Choroid plexus epithelial cell (primary cell): ENCODE measurements at regions not wholly inside any gene's neighbourhood (a gene's known extent, or its start where the extent isn't known, plus 50 kb on each side); places are given as distances from the start of the nearest gene placed in this dataset.
A peak's percentile ranks its signal among the peaks of the same experiment; 100 is the strongest.

Experiments
- DNase-seq: peaks from one replicate; pipeline ENCODE4 v3.0.0-alpha.2; 2010; ENCODE audit warnings: low read depth
- H3K4me3 ChIP-seq: 2 replicates; pipeline ENCODE4 v1.5.1; 2011; ENCODE audit warnings: low read depth, mild to moderate bottlenecking, control low read depth, low read length, moderate library complexity
- TF ChIP-seq, protein P1 (sequence below): conservative IDR thresholded peaks from 2 replicates; pipeline ENCODE4 v1.5.1; 2011; ENCODE audit warnings: low read depth, mild to moderate bottlenecking, control low read depth, inconsistent platforms, low read length, moderate library complexity

DNA sequence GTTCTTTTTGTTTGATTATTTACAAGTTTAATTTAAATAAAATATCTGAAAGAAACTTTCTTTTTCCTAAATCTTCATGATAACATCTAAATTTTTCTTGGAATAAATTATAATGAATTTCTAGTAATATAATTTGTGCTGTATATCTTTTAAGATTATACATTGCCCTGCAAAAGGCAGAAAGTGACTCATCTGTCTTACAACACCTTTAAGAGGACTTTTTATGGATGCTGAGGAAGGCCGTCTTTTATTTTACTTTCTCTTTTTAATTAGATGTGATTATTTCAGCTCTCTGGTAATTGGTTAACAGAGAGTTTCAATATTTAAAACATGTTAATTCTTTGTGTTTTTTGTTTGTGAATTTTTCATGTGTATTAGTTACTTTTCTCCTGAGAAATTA, 598.4 kb downstream of the RPL10L start:
- TF ChIP-seq, protein P1, sequence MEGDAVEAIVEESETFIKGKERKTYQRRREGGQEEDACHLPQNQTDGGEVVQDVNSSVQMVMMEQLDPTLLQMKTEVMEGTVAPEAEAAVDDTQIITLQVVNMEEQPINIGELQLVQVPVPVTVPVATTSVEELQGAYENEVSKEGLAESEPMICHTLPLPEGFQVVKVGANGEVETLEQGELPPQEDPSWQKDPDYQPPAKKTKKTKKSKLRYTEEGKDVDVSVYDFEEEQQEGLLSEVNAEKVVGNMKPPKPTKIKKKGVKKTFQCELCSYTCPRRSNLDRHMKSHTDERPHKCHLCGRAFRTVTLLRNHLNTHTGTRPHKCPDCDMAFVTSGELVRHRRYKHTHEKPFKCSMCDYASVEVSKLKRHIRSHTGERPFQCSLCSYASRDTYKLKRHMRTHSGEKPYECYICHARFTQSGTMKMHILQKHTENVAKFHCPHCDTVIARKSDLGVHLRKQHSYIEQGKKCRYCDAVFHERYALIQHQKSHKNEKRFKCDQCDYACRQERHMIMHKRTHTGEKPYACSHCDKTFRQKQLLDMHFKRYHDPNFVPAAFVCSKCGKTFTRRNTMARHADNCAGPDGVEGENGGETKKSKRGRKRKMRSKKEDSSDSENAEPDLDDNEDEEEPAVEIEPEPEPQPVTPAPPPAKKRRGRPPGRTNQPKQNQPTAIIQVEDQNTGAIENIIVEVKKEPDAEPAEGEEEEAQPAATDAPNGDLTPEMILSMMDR = no peak
- peak; percentile 3 for DNase-seq
- no peak overlapping the region for H3K4me3 ChIP-seq

DNA sequence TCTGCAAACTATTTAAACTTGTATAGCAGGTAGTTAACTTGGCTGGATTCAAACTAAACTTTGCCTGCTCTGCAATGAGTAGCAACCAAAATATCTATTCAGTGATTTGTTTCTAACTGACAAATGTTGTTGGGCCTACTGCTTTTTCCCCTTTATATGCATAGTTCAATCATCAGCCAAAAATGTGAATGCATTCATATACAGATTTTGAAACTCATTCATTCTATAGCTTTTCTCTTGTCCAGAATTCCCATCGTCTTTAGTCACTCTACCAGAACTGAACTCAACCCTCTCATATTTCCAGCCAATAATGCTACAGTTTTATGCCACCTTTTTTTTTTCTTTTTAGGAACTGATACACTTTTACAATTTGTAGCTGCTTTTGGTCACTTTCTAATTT, 599.8 kb downstream of the RPL10L start:
- no peak for DNase-seq
- H3K4me3 ChIP-seq = no peak overlapping the region
- TF ChIP-seq, protein P1 = no peak

DNA sequence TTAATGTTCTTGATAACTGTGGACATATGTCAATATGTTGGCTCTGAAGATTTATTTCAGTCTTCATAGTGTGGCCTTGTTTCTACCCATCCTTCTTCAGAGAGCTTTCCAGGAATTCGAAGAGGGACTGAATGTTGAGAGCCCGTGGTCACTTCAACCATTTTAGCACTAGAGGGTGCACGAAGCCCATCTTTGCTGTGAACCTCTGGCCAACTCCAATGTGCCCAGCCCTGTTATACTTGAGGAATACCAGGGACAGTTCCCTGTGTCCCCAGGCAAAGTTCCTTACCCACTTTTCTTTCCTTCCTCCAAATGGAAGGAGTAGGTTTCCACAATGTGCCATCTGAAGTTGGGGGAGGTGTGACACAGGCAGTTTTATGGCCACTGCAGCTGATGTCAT, 603.5 kb downstream of the RPL10L start:
- TF ChIP-seq, protein P1 = peak; percentile 61
- H3K4me3 ChIP-seq = no peak overlapping the region
- peak; percentile 20 for DNase-seq

DNA sequence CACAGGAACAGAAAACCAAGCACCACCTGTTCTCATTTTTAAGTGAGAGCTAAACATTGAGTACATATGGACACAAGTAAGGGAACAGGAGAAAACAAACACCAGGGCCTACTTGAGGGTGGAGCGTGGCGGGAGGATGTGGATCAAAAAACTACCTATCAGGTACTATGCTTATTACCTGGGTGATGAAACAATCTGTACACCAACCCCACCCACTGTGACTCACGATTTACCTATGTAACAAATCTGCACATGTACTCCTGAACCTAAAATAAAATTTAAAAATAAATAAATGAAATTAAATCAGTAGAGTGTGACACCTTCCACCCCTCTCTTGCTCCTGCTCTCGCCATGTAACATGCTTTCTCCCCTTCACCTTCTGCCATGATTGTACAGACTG, 615.5 kb downstream of the RPL10L start:
- H3K4me3 ChIP-seq = no peak overlapping the region
- DNase-seq = no peak
- TF ChIP-seq, protein P1 = no peak

DNA sequence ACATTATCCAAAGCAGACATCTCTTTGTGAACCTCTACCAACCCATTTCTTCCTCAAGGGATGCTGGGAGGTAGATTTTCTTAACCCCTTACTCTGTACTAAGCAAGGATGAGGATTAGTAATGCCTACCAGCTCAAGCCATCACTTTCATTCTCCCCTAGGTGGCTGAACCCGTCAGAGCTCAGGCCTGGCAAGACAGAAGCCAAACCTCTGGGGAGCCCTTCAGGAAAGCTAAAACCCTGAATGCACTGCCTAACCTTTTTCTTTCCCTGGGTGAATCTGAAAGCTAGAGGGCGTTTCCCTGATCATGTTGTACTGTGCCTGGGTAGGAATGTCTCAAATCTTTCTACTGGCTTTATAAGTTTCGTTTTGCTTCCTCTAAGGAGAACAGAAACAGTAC, 617.3 kb downstream of the RPL10L start:
- H3K4me3 ChIP-seq = no peak overlapping the region
- DNase-seq = no peak
- TF ChIP-seq, protein P1 = no peak

DNA sequence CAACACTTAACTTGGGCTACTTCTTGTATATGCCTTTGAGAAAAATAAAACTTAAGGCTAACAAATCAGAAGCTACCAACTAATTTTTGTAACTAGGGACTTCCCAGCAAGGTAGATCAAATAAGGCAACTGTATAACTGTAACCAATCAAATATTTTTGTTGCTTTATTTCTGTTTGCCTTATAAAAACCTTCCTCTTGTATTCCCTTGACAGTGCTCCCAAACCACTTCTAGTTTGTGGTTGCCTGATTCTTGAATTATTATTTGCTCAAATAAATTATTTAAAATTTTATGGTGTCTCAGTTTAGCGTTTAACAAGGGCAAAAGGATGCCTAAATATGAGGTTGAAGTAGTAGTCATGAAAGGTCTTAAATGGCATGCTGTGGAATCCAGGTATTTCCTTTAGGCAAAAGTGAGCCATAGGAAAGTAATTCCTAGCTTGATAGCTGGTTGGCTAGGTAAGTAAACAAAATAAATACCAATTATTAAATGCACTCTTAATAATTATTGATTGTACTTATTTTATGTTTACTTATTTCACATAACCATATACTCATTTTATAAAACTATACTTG, 632.6 kb downstream of the RPL10L start:
- DNase-seq = no peak
- no peak overlapping the region for H3K4me3 ChIP-seq
- TF ChIP-seq, protein P1 = no peak

DNA sequence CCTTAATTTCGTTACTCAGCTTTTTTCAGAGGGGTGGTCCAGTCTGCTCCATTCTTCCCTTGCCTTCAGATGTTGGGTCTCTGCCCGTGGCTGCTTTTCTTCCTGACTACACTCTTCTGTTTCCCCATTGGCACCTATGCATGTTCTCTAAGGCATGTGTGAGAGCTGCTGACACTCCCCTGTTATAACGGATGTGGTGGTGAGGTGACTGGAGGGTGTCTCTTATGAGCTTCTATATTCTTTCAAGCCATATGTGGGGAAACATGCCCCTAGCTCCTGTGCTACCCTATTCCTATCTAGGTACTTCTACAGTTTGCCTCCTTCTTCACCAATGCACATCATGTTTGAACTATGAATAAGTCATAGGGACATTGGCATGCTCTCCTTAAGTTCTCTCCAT, 643.2 kb downstream of the RPL10L start:
- no peak overlapping the region for H3K4me3 ChIP-seq
- no peak for DNase-seq
- TF ChIP-seq, protein P1 = no peak
